ENCODE measurements at regions not wholly inside any gene's neighbourhood (a gene's known extent, or its start where the extent isn't known, plus 50 kb on each side); places are given as distances from the start of the nearest gene placed in this dataset.

DNA sequence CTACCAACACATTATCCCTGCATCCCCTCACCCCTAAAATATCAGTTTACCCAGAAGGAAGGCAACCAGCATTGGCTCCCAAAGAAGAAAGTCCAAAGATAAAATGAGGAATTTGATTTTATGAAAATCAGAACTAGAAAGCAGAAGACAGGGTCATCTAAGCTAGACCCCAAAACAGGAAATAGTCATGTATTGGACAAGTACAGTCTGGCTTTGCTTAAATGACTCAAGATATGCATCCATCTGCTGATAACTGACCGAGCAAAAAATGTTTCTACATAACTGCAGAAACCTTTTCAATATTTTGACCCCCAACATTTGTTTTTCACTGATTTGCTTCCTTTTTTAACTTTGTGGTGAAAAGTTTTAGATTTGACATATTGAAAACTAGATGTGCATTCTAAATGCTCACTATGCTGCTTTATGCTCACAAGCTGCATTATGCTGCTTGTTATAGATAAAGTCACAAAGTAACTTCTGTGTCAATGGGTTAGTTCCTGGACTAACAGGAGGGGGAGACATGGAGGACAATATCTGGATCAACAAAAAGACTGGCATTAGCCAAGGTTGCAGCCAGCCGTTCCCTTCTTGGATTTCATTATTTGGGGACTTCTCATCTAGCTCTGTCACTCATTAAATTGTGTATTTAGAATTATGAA, 227.0 kb downstream of the INHBA start:
- Histone ChIP-seq H3K27ac (no peak overlapping the region), H3K36me3 (no peaks in the 10 kb centered on the region), H3K4me3 (no peak overlapping the region), H3K9me3 (peaks cover 0 to 7% of the 10 kb centered on the region in 2 donors), H3K4me1 (peaks cover 0 to 4% of the 10 kb centered on the region in 2 donors), H3K27me3 (no peaks in the 10 kb centered on the region)
- TF ChIP-seq, protein P1, sequence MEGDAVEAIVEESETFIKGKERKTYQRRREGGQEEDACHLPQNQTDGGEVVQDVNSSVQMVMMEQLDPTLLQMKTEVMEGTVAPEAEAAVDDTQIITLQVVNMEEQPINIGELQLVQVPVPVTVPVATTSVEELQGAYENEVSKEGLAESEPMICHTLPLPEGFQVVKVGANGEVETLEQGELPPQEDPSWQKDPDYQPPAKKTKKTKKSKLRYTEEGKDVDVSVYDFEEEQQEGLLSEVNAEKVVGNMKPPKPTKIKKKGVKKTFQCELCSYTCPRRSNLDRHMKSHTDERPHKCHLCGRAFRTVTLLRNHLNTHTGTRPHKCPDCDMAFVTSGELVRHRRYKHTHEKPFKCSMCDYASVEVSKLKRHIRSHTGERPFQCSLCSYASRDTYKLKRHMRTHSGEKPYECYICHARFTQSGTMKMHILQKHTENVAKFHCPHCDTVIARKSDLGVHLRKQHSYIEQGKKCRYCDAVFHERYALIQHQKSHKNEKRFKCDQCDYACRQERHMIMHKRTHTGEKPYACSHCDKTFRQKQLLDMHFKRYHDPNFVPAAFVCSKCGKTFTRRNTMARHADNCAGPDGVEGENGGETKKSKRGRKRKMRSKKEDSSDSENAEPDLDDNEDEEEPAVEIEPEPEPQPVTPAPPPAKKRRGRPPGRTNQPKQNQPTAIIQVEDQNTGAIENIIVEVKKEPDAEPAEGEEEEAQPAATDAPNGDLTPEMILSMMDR (IDR thresholded peaks at IDR 0.05), result no peak
- no peak for DNase-seq (ENCODE audit: low spot score)

DNA sequence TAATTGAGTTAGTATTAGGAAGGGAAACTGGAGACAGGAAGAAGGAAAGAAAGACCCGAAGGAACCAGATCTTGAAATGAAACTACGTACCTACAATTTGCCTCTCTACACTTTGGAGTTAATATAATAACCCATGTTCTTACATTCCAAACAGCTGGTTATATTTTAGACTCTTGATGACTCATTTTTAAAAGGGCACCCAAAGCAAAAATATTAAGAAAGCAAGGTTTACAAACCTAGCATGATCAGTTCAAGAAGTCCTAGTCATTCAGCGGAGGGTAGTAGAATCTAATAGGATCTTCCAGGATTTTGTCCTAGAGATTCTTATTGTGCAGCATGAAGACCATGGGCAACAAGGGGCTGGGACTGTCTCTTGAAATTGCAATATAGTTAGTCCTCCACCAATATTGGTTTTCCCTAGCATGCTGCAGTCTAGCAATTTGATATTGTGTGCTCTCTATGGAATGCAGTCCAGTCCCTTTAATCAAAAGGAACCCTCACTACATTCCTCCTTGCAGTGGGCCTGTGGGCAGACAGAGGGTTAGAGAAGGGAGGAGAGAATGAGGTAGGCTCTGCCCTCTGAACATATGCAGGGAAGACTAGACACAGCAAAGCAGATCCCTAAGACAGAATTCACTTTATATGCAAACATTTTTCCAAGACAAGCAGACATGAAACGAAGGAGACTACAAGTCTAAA, 230.3 kb downstream of the INHBA start:
- Histone ChIP-seq H3K9me3 (no peaks in the 10 kb centered on the region), H3K4me1 (no peaks in the 10 kb centered on the region), H3K27ac (no peak overlapping the region), H3K27me3 (no peaks in the 10 kb centered on the region), H3K36me3 (no peaks in the 10 kb centered on the region), H3K4me3 (no peak overlapping the region)
- DNase-seq (ENCODE audit: low spot score), result no peak
- TF ChIP-seq, protein P1 (IDR thresholded peaks at IDR 0.05), result no peak

DNA sequence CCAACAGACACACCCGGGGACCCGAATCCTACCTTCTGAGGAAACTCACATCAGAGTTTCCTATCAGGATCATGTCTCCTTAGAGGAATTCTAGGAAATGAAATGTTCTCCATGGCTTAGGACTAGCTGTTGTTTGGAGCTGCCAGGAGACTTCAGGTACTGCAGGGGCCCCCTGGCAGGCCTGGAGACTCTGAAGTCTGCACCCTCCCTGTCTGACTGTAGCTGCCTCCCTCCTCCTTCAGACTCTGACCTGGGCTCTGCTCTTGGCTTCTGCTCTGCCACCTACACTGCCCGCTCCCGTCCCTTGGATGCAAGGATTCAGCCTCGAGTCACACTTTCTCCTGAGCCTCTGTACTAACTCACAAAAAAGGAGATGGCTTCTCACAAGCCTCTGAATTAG, 232.8 kb downstream of the INHBA start:
- no peaks in the 10 kb centered on the region for H3K9me3 ChIP-seq
- TF ChIP-seq, protein P1 (IDR thresholded peaks at IDR 0.05), result no peak
- no peaks in the 10 kb centered on the region for H3K27me3 ChIP-seq
- no peaks in the 10 kb centered on the region for H3K36me3 ChIP-seq
- no peak for DNase-seq (ENCODE audit: low spot score)
- H3K4me1 ChIP-seq, result no peaks in the 10 kb centered on the region
- H3K4me3 ChIP-seq, result no peak overlapping the region
- no peak overlapping the region for H3K27ac ChIP-seq

DNA sequence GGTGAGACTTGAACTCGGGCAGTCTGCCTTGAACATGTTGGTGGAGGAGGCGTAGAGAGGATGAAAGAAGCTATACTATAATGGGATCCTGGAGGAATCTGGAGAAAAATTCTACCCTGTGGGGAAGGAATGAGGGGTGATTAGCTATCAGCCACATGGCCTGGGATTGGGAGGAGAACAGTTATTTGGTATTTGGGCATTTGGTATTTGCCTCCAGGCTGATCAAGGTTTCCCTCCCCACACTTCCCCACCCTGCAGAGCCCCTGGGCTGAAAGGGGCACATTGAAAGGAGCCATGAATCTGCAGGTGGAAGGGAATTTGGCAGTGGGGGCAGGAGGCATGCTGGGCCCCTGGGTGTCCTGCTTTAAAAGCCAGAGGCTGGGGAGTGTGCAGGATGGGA, 235.3 kb downstream of the INHBA start:
- DNase-seq (ENCODE audit: low spot score), result no peak
- TF ChIP-seq, protein P1 (IDR thresholded peaks at IDR 0.05), result no peak
- Histone ChIP-seq H3K9me3 (no peaks in the 10 kb centered on the region), H3K27ac (no peak overlapping the region), H3K4me3 (no peak overlapping the region), H3K27me3 (no peaks in the 10 kb centered on the region), H3K4me1 (no peaks in the 10 kb centered on the region), H3K36me3 (no peaks in the 10 kb centered on the region)

DNA sequence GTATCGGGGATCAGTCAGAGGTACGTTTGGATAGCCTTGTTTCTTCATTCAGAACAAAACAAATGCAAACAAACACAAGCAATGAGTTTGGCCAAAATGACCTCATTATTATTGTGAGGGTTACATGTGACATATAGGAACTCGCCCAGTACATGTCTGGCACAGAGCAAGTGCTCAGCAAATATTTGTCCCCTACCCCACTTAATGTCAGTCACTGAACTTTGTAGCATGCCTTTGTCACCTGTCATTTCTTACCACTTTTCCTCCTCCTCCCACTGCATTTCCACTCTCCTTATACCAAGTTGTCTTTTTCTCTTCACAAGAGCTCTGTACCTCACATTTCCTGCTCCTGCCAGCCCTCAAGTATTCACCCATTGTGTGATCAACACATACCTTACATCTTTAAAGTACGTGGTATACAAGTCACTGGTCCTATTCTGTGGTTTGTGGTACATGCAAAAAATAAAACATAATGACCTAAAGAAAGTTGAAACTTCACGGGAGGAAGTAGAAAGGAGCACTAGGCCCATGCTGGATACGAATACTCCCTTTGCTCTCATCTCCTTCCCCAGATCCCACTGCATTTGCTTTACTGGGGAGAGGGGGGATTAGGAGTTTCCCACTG, 236.0 kb downstream of the INHBA start:
- Histone ChIP-seq H3K9me3 (no peaks in the 10 kb centered on the region), H3K36me3 (no peaks in the 10 kb centered on the region), H3K4me3 (no peak overlapping the region), H3K27me3 (no peaks in the 10 kb centered on the region), H3K4me1 (no peaks in the 10 kb centered on the region), H3K27ac (no peak overlapping the region)
- DNase-seq (ENCODE audit: low spot score), result no peak
- TF ChIP-seq, protein P1 (IDR thresholded peaks at IDR 0.05), result no peak
